PC-9 (cell line): ENCODE measurements at regions not wholly inside any gene's neighbourhood (a gene's known extent, or its start where the extent isn't known, plus 50 kb on each side); places are given as distances from the start of the nearest gene placed in this dataset.

Experiments
- BruUV-seq: library from RNA; stranded (reverse); fragments of 400-500 nt; replicated peaks from 2 replicates; lab custom pipeline; 2021; lab: Mats Ljungman, UMichigan
- CTCF ChIA-PET: fragments of 300-600 bp; sonication (Branson Sonifier 250); formaldehyde crosslinking; loops from one replicate; lab custom pipeline; 2022; ENCODE audit warnings: antibody characterized with exemption; lab: Charles Lee
- POLR2A ChIA-PET: fragments of 300-600 bp; sonication (Branson Sonifier 250); formaldehyde crosslinking; loops from one replicate; lab custom pipeline; 2022; ENCODE audit warnings: antibody characterized with exemption; ENCODE audit not compliant: unreplicated experiment; lab: Charles Lee
- DNase-seq, 2 experiments: peaks; one replicate each; pipeline versions ENCODE4 v3.0.0 to v3.0.0-alpha.2; 2015 to 2022; ENCODE audit warnings: mixed read lengths in 1 of 2
- H2AFZ ChIP-seq: fragments of 200-600 bp; sonication (generic); 2 replicates; pipeline ENCODE4 v1.8.1; 2017; ENCODE audit warnings: antibody characterized with exemption
- H3F3A ChIP-seq: fragments of 200-600 bp; sonication (generic); 2 replicates; pipeline ENCODE4 v1.8.1; 2017; ENCODE audit warnings: antibody characterized with exemption, mild to moderate bottlenecking, low read depth; ENCODE audit not compliant: insufficient read depth
- H3K27ac ChIP-seq: fragments of 200-600 bp; sonication (generic); 2 replicates; pipeline ENCODE4 v1.6.1; 2016; ENCODE audit warnings: mixed run types
- H3K27me3 ChIP-seq: fragments of 200-600 bp; sonication (generic); 2 replicates; pipeline ENCODE4 v1.6.1; 2016; ENCODE audit warnings: low read depth, mixed run types; ENCODE audit not compliant: insufficient read depth
- H3K36me3 ChIP-seq: fragments of 200-600 bp; sonication (generic); 2 replicates; pipeline ENCODE4 v1.6.1; 2016; ENCODE audit warnings: low read depth, mixed run types
- H3K4me1 ChIP-seq: fragments of 200-600 bp; sonication (generic); replicated peaks from 2 replicates; pipeline ENCODE4 v1.6.1; 2016; ENCODE audit warnings: mixed run types; ENCODE audit not compliant: insufficient read depth
- H3K4me2 ChIP-seq: fragments of 200-600 bp; sonication (generic); 2 replicates; pipeline ENCODE4 v1.6.1; 2017; ENCODE audit warnings: mixed run types
- H3K4me3 ChIP-seq: fragments of 200-600 bp; sonication (generic); 2 replicates; pipeline ENCODE4 v1.6.1; 2016; ENCODE audit warnings: mixed run types
- H3K79me2 ChIP-seq: fragments of 200-600 bp; sonication (generic); 2 replicates; pipeline ENCODE4 v1.6.1; 2017; ENCODE audit warnings: low read depth, mixed run types
- H3K9me2 ChIP-seq: fragments of 200-600 bp; sonication (generic); 2 replicates; pipeline ENCODE4 v1.8.1; 2017; ENCODE audit warnings: mild to moderate bottlenecking; ENCODE audit not compliant: insufficient read depth
- H3K9me3 ChIP-seq: fragments of 200-600 bp; sonication (generic); 2 replicates; pipeline ENCODE4 v1.8.1; 2016; ENCODE audit warnings: low read depth; ENCODE audit not compliant: insufficient read depth
- H4K20me1 ChIP-seq: fragments of 200-600 bp; sonication (generic); 2 replicates; pipeline ENCODE4 v1.8.1; 2017; ENCODE audit not compliant: insufficient read depth
- EZH2 ChIP-seq: fragments of 200-600 bp; sonication (generic); IDR thresholded peaks from 2 replicates; pipeline ENCODE4 v1.8.0; 2017; ENCODE audit warnings: antibody characterized with exemption, low read depth
- intact Hi-C: fragments of 100-400 bp; cut with micrococcal nuclease; formaldehyde crosslinking; loops from one replicate; pipeline ENCODE4 v1.10.0; 2022; ENCODE audit not compliant: unreplicated experiment
- TF ChIP-seq, protein P1 (sequence below): fragments of 200-600 bp; sonication (generic); conservative IDR thresholded peaks from 2 replicates; pipeline ENCODE4 v1.6.1; 2017; ENCODE audit warnings: mixed run types, antibody characterized with exemption, mild to moderate bottlenecking, moderate library complexity

DNA sequence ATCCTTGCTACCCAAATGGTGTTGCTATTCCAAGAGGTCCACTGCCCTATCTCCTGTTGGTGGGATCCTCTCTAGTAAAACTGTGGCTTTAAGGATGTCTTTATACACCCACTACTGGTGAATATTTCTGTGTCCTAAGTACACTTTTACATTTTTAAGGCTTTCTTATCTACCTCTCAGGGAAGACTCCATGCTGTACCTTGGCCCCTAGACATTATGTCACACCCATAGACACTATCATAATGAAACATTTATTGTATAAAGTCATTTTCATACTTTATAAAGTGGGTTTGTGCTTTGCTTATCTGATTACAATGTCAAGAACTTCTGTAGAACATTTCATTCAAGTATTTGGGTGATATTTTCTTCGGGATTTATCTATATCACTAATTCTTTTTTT lies 270.3 kb upstream of the SNX7 start:
- no peaks in the 10 kb centered on the region for H4K20me1 ChIP-seq
- H3K9me2 ChIP-seq = no peaks in the 10 kb centered on the region
- no peaks in the 10 kb centered on the region for H3K36me3 ChIP-seq
- H3K27me3 ChIP-seq = no peaks in the 10 kb centered on the region
- no peak overlapping the region for H3K4me2 ChIP-seq
- H2AFZ ChIP-seq = peak overlapping the region; percentile 9; the same call in 1 of the 2 replicates
- intact Hi-C loops = no loop called here
- no peaks in the 10 kb centered on the region for H3F3A ChIP-seq
- H3K79me2 ChIP-seq = no peaks in the 10 kb centered on the region
- H3K4me3 ChIP-seq = no peak overlapping the region
- no peak for DNase-seq
- no peak for TF ChIP-seq EZH2
- TF ChIP-seq, protein P1, sequence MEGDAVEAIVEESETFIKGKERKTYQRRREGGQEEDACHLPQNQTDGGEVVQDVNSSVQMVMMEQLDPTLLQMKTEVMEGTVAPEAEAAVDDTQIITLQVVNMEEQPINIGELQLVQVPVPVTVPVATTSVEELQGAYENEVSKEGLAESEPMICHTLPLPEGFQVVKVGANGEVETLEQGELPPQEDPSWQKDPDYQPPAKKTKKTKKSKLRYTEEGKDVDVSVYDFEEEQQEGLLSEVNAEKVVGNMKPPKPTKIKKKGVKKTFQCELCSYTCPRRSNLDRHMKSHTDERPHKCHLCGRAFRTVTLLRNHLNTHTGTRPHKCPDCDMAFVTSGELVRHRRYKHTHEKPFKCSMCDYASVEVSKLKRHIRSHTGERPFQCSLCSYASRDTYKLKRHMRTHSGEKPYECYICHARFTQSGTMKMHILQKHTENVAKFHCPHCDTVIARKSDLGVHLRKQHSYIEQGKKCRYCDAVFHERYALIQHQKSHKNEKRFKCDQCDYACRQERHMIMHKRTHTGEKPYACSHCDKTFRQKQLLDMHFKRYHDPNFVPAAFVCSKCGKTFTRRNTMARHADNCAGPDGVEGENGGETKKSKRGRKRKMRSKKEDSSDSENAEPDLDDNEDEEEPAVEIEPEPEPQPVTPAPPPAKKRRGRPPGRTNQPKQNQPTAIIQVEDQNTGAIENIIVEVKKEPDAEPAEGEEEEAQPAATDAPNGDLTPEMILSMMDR = no peak
- no peak overlapping the region for H3K27ac ChIP-seq
- ChIA-PET CTCF (no interaction called here), POLR2A (no interaction called here)
- H3K9me3 ChIP-seq = peaks cover 2% of the 10 kb centered on the region; the same call in 1 of the 2 replicates
- BruUV-seq = no TSS peak
- no peaks in the 10 kb centered on the region for H3K4me1 ChIP-seq

DNA sequence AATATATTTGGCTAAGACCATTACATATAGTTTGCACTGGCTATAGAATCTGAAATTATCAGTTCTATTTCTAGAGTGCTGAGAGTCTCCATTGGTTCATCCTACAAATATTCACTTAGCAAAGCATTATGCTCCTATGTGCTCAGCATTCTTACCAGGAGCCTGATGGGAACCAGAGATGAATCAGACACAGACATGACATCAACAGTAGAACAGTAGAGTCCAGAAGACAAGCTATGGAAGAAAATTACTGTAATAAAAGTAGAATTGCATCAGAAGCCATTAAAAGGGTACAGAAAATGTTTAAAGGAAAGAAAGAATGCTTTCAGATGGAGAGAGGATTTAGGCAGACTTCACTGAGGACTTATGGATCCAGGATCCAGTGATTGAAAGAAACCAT lies 271.7 kb upstream of the SNX7 start:
- Histone ChIP-seq H3K4me2 (no peak overlapping the region), H3K79me2 (no peaks in the 10 kb centered on the region), H3K4me3 (no peak overlapping the region), H3K4me1 (no peaks in the 10 kb centered on the region), H3K27ac (no peak overlapping the region), H4K20me1 (no peaks in the 10 kb centered on the region), H3K9me3 (no peaks in the 10 kb centered on the region; the same call in 1 of the 2 replicates), H3F3A (no peaks in the 10 kb centered on the region), H3K27me3 (no peaks in the 10 kb centered on the region), H2AFZ (no peak overlapping the region), H3K36me3 (no peaks in the 10 kb centered on the region), H3K9me2 (no peaks in the 10 kb centered on the region)
- ChIA-PET CTCF (no interaction called here), POLR2A (no interaction called here)
- no peak for DNase-seq
- no TSS peak for BruUV-seq
- intact Hi-C loops = no loop called here
- TF ChIP-seq, protein P1 = no peak
- TF ChIP-seq EZH2 = no peak

DNA sequence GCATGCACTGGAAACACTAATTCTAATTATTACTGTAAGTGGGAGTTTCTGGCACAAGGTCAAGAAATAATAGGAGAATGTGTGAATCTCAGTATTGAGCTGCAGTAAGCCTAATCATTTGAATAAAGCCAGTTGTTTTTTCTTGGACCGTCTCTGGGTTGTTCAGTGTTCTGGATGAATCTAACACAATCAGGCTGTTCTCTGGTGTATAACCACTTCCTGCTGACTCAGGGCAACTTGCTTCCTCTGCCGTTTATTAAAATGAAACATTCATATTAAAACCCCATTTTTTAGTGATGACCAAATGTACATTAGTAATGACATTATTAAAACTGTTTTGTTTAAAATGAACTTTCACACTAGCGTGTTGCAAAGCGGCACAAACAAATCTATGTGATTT lies 273.1 kb upstream of the SNX7 start:
- intact Hi-C loops = no loop called here
- H3K4me2 ChIP-seq = no peak overlapping the region
- H3K4me3 ChIP-seq = no peak overlapping the region
- H3K79me2 ChIP-seq = no peaks in the 10 kb centered on the region
- no peaks in the 10 kb centered on the region; the same call in 1 of the 2 replicates for H3K9me3 ChIP-seq
- no peaks in the 10 kb centered on the region for H3K4me1 ChIP-seq
- H2AFZ ChIP-seq = peak overlapping the region; percentile 23
- H3K27ac ChIP-seq = no peak overlapping the region
- no peaks in the 10 kb centered on the region for H3K27me3 ChIP-seq
- POLR2A ChIA-PET = no interaction called here
- H3K36me3 ChIP-seq = no peaks in the 10 kb centered on the region
- no peaks in the 10 kb centered on the region for H4K20me1 ChIP-seq
- DNase-seq = no peak
- H3K9me2 ChIP-seq = no peaks in the 10 kb centered on the region
- BruUV-seq = no TSS peak
- H3F3A ChIP-seq = no peaks in the 10 kb centered on the region
- TF ChIP-seq, protein P1 = no peak
- TF ChIP-seq EZH2 = no peak
- CTCF ChIA-PET = no interaction called here
